GM19025 (cell line): ENCODE measurements at regions not wholly inside any gene's neighbourhood (a gene's known extent, or its start where the extent isn't known, plus 50 kb on each side); places are given as distances from the start of the nearest gene placed in this dataset.
"Not testable (repeated sequence)": the region's sequence is repeated elsewhere in the genome, so short reads cannot be mapped to it uniquely, and the experiment has no call there.

Experiments used
- ATAC-seq: cut with Tn5 transposase; IDR thresholded peaks from one replicate; pipeline ENCODE4 v1.9.1; 2021; ENCODE audit warnings: mild to moderate bottlenecking, low read depth, moderate library complexity; ENCODE audit not compliant: unreplicated experiment

DNA sequence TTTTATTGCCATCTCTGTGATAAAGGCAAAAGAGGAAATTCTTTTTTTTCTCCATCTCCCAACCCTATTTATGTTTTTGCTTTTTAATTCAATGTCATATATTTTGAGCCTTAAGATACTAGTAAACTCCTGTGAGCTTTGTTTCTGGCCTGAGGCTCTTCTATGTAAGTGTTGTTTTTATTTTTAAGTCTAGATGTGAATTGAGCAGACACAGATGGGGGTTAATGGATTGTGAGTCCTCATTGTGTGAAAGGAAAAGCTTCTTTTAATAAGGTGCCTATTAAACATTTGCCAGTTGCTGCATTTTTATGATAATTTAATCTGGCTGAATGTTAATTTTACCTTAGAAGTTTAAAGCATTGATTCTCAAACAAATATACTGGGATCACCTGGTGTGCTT is 2337.9 kb upstream of the RAG2 start:
- ATAC-seq, result no peak

DNA sequence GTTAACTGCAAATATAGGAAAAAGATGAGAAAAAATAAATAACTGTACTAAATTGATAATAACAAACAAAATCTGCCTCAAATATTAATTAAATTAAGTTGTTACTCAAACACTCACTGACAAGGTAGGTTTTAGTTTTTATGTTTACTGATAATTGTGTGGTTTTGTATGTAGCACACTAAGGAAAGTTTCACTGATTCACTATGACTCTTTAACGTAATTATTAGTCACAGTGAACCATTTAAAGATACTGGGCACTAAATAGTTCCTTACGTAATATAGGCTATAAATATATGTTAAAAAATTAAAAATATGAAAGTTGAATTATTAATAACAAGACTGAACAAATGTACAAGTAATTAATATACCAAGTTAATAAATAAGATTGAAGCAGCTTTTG is 2330.0 kb upstream of the RAG2 start:
- ATAC-seq, result no peak

DNA sequence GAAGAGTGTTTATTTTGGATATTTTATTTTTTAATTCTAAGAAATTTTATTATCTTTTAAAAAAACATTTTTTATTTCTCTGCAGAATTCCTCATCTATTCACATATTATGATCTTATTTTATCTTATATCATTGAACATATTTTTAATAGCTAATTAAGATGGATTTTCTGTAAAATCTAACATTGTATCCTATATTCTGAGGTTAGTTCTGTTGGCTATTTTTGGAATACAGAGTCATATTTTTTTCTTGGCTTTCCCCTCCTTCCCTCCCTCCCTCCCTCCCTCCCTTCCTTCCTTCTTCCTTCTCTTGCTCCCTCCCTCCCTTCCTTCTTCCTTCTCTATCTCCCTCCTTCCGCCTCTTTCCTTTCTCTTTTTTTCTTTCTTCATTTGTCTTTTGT is 2326.6 kb upstream of the RAG2 start:
- no peak for ATAC-seq

DNA sequence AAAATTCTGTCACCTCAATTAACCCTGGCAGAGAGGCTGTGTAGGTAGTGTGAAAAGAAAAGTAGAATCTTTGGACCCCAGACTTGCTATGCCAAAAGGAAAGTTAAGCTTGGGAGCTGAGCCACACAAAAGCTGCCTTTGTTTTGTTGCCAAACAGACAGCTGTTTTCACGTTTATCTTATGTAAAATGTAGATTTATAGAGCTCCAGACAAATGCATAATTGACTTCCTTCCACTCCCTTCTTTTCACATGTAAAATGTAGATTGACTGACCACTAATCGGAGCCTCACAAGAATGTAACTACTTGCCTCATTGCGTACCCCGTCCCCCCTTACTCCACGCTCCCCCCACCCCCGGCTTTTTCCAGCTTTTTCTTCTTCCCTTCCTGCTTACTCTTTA is 2302.2 kb upstream of the RAG2 start:
- ATAC-seq, result no peak

DNA sequence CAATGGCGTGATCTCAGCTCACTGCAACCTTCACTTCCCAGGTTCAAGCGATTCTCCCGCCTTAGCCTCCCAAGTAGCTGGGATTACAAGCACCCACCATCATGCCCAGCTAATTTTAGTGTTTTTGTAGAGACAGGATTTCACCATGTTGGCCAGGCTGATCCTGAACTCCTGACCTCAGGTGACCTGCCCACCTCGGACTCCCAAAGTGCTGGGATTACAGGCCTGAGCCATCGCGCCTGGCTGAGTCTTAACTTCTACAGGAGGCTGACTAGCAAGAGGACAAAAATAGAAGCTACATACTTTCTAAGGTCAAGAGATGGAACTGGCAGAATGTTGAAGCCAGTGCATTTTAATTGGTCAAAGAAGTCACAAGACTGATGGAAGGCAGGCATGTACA is 2296.2 kb upstream of the RAG2 start:
- not testable (repeated sequence) for ATAC-seq

DNA sequence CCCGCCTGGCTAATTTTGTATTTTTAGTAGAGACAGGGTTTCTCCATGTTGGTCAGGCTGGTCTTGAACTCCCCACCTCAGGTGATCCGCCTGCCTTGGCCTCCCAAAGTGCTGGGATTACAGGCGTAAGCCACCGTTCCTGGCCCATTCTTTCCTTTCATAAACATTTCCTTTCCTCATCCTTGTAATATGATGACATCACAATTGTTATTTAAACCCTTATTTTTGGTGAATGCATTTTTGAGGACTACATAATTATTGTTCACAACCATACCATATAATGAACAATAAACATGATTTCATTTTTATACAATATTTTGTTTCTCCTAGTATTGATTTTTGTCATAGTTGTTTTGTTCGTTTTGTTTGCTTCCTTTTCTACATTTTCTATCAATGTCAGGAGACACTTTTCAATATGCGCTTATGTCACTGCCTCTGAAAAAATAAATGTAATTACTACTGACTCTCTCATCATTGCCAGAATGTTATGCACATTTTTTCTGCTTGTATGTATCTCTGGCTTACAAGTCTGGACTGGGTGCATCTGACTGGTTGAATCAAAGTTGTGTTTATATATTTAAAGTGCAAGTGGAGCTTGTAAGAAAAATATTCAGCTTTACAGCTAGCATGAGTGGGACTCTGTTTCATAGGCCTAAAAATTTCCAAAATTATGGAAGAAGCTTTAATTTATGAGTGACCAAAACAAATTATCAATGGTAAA is 2286.3 kb upstream of the RAG2 start:
- no peak for ATAC-seq

DNA sequence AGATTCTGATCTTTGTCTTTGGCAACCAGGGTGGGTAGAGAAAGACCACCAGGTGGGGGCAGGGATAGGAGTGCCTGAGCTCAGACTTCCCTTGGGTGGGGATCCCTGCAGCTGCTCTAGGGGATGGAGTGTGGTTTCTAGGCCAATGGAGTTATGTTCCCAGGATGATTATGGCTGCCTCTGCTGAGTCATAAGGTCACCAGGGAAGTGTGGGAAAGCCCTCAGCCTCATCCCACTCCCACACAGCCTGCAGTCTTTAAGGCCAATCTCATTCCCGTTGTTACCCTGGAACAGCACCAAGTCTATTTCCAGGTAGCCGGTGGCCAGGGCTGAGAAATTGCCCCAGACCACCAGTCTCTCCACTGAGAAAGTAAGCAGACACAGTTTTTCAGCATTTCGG is 2269.3 kb upstream of the RAG2 start:
- ATAC-seq, result no peak

DNA sequence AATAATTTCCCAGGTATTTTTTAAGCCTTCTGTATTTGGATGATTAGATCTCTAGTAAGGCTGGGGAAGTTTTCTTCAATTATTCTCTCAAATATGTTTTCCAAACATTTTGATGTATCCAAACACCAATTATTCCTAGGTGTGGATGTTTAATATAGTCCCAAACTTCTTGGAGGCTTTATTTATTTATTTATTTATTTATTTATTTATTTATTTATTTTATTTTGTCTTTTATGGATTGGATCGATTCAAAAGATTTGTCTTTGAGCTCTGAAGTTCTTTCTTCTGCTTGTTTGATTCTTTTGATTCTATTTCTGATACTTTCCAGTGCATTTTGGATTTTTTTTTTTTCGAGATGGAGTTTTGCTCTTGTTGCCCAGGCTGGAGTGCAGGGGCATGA is 2267.9 kb upstream of the RAG2 start:
- no peak for ATAC-seq

DNA sequence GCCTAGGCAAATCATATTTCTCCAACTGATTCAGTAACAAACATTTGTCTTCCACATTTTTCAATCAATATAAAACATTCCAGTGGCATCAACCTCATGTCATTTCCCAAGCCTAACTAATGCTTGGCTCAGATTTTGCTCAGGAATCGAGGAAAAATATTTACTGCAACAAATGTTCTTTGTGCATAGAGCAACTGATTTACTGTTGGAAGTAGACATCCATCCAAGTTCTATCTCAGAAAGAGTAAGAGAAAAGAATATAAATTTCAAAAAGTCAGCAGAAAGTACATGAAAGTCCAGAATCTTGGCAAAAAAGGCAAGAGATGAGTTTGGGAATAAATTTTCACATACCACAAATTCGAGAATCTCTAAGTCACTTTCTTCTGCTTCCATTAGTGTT is 2245.0 kb upstream of the RAG2 start:
- no peak for ATAC-seq

DNA sequence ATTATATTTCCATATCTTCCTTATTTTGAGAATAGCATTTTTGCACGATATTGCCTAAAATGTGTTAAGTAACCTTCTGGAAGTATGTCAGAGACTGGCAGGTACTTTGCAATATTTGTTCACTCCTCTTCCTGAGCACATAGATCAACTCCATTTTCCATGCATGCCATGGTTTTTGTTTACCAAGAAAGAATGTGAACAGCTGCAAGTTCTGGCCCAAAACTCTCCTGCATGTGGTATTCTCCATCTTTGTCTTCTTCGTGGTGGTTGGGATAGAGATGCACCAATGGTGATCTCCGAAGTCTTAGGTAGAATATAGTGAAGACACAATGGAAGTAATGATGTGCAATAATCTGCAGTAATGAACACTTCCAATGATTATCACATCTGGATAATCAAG is 2241.0 kb upstream of the RAG2 start:
- ATAC-seq, result no peak

DNA sequence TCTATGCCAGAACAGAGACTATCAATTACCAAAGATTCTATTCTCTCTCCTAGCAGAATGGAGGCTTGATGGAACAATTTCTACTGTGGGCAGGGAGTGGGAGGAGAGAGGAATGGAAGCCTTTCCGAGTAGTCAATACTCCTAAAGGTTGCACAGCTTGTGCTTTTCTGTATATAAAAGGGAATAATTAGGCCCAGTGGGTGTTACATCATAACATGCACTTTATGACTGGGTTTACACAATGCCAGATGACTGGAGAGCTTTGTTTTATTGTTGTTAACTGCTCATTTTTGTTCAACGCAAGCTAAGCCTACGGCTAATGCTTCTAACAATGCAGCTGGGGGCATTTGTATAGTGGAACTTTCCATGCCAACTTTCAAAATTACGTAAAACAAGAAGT is 2237.9 kb upstream of the RAG2 start:
- no peak for ATAC-seq

DNA sequence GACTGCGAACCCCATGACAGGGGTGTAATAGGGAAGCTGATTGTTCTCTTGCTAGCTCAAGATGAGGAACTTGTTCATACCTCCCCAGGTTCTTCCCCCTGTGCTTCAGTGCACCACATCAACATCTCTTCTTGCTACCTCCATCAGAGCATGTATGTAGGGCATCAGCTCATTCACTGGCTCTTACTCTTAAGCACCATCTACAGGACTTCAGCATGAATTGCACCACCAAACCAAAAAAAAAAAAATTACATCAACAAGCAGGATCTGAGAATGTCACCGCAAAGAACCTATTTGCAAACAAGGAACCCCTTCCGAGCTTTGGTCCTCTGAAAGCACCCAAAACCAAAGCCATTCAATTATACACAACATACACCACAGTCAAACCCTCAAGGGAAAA is 2226.5 kb upstream of the RAG2 start:
- no peak for ATAC-seq

DNA sequence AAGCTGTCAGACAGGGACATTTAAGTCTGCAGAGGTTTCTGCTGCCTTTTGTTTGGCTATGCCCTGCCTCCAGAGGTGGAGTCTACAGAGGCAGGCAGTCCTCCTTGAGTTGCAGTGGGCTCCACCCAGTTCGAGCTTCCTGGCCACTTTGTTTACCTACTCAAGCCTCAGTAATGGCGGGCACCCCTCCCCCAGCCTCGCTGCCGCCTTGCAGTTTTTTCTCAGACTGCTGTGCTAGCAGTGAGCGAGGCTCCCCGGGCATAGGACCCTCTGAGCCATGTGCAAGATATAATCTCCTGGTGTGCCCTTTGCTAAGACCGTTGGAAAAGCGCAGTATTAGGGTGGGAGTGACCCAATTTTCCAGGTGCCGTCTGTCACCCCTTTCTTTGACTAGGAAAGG is 2223.8 kb upstream of the RAG2 start:
- not testable (repeated sequence) for ATAC-seq

DNA sequence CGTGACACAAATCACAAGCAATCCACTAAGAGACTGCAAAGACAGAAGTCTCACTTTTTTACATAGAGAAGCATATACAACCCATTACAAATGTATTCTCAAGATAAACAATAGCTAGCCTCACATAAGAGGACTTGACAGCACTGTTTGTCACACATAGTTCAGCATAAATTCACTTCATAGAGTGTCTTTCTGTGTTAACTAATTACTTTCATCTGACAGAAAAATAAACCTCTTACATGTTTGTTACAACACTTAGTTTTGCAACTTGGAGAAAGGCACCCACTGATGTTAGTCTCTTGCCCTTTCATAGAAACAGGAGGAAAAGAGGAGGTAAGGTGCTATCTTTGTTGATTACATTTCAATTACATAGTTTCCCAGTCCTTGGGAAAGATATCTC is 2221.9 kb upstream of the RAG2 start:
- ATAC-seq, result no peak

DNA sequence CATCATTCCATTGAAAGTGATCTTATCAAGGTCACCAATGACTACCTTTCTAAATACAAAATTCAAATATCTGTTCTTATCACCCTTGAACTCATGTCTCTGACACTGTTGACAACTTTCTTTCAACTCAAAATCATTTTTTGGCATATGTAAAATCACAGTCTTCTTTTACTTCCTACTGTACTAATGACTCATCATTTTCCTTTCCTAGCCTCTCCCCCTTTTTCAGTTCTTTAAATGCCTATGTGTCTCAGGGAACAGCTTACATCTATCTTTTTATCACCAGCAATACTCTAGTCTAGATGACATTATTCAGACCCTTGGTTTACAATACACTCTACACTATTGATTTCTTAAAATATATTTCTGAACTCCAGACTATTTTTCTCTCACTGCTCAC is 2220.7 kb upstream of the RAG2 start:
- no peak for ATAC-seq

DNA sequence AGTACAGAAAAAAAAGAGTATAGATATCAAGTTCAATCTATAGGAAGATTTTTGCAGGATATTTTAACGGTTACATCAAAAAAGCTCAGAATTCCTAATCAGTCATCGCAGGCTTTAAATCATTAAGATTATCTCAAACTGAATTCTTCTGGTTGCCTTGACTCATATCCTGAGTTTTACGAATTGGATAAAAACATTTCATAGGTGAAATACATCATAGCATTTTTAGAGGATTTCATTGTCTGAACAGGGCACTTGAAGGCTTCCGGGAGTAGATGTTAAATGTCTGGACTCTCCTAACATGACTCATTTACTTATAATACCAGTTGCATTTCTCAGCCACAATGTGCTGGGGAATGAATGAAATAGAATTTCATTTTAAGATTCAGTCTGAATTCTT is 2216.6 kb upstream of the RAG2 start:
- no peak for ATAC-seq

DNA sequence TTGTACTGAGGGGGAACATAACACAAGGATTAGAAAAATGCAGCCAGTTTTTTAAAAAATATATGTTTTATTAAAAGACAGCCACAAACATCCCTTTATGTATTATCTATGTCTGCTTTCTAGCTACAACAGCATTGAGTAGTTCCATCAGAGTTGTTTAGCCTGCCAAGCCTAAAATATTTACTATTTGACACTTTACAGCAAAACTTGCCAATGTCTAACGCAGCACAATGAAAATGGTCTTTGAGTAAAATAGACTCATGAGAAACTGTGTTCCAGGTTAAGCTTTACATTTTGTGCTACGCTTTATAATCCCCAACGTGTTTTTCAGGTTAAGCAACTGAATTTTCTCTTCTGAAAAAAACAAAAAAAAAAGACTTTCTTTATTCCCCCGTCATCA is 2211.5 kb upstream of the RAG2 start:
- ATAC-seq, result no peak

DNA sequence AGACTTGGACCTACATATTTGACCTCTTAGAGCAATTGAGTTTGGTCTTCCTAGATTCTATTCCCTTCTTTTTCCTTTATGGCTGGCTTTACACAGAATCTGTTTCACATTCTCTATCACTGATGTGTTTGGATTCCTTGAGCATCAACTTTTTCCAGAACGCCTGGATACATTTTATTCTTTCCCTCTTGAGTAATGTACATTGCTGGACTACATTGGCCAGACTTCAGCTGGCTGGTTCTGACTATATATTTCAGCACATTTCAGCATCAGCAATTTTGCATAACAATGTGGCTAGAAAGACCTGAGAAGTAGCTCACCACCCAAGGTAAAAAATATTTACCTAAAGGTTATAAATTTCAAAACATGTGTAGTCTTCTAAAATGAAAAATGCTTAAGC is 2198.2 kb upstream of the RAG2 start:
- ATAC-seq, result no peak

DNA sequence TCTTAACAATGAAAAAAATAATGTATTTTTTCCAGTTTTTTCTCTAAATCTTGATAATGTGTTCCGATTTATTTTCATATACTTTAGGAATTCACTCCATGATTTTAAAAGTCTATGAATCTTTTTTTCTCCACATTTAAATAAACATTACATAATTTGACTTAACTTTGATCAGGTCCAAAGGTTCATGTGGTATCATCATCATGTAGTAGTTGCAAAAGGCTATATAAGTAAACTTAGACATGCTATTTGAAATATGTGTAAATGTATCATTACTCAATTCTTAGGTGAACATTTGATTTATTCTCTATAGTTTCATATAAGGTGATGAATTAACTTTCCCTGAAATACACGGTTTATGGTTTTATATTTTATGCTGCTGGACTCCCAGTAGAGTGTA is 2197.0 kb upstream of the RAG2 start:
- ATAC-seq, result no peak

DNA sequence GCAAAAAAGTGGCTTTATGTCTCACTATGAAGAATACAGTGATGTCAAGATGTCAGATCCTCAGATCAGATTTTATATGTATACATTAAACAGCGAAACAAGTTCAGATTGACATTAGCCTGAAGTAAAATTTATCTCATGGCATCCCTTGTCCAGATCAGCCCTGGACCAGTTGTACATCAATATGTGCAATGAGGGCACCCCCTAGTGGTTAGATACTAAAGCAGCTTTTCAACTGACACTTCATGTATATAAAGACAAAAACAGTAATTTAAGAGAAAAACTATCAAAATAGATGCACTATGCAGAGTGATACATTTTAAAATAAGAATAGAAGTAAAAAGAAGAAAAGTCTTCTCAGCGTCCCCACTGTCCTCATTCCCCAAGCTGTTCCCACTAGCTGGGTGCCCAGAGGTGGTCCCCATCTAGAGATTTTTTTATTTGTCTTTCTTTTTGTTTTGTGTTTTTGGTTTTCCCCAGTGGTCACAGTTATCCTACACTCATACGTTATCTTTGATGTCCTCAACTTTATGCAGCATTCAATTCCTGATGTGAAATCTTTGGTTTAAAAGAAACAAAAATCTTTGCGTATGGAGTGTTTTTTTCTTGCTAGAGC is 2193.4 kb upstream of the RAG2 start:
- ATAC-seq, result peak; percentile 64

DNA sequence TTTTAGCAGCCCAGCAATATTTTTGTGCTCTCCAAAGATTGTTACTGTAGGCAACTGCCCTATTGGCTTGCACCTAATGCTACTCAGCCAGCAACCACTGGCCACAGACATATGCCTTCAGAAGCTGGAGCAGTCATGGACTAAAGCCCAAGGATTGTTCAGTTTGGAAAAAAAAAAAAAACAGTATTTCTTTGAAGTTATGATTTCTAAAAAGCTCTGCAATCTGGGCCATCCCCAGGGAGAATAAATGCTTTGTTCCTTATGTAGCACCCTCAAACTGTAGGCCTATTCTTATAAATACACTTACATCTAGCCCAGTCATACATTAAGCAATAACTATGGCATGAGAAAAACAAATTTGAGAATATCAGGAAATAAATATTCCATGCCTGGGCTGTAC is 2190.5 kb upstream of the RAG2 start:
- ATAC-seq, result no peak

DNA sequence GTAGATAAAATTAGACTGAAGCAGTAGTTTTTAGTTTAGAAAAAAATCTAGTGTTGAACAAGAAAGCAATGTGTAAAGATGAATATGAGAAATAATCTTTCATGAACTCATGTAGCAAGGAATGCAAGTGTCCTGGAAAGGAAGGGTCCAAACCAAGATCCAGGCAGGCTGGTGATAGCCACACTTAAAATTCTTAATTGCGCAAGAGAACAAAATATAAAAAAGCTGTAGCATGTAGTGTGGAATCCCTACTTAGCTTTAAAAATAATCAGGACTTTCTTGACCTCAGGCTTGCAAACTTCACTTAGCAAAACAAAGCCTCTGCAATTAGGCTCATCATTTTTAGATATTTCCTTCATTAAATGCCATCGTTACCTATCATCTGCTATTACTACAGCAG is 2186.1 kb upstream of the RAG2 start:
- no peak for ATAC-seq

DNA sequence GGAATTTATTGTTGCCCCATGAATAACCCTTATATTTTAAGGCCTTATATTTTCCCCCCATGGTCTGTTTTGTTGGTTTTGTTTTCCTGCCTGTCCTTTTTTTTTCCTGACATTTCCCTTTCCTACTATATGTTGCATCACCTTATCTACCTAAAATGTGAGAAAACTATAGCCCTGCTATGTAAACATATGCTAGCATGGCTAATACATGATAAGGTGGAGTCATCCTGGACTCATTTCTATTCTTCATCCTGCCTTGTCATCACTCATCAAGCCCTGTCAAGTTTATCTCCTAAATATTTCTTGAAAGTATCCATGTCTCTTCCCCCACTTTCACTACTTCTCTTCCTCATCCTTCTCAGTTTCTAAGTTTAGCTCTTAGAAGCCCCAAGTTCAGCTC is 2168.8 kb upstream of the RAG2 start:
- ATAC-seq, result no peak
